ENCODE measurements at regions not wholly inside any gene's neighbourhood (a gene's known extent, or its start where the extent isn't known, plus 50 kb on each side); places are given as distances from the start of the nearest gene placed in this dataset.

- no peak for DNase-seq (ENCODE audit: low spot score)
- TF ChIP-seq CTCF (IDR thresholded peaks at IDR 0.05; ENCODE audit: extremely low read depth, insufficient read depth, missing control alignments): no peak
- in situ Hi-C loops (cut with MboI; ENCODE audit: low pct_unique_long_range_greater_than_20kb, low sequenced_read_pairs, unreplicated experiment): no loop called here
Measured at GRCh38 chr2:45237850-45238542, 228.7 kb upstream of the SIX2 start.

- no peak for TF ChIP-seq CTCF (IDR thresholded peaks at IDR 0.05; ENCODE audit: extremely low read depth, insufficient read depth, missing control alignments)
- in situ Hi-C loops (cut with MboI; ENCODE audit: low pct_unique_long_range_greater_than_20kb, low sequenced_read_pairs, unreplicated experiment): no loop called here
- no peak for DNase-seq (ENCODE audit: low spot score)
Measured at GRCh38 chr2:45237128-45237527, 227.9 kb upstream of the SIX2 start.

- in situ Hi-C loops (cut with MboI; ENCODE audit: low pct_unique_long_range_greater_than_20kb, low sequenced_read_pairs, unreplicated experiment): no loop called here
- TF ChIP-seq CTCF (IDR thresholded peaks at IDR 0.05; ENCODE audit: extremely low read depth, insufficient read depth, missing control alignments): no peak
- no peak for DNase-seq (ENCODE audit: low spot score)
Measured at GRCh38 chr2:45236268-45236667, 227.0 kb upstream of the SIX2 start.

GRCh38 chr2:45233301-45233700 is 224.0 kb upstream of the SIX2 start:
- DNase-seq (ENCODE audit: low spot score): no peak
- in situ Hi-C loops (cut with MboI; ENCODE audit: low pct_unique_long_range_greater_than_20kb, low sequenced_read_pairs, unreplicated experiment): no loop called here
- no peak for TF ChIP-seq CTCF (IDR thresholded peaks at IDR 0.05; ENCODE audit: extremely low read depth, insufficient read depth, missing control alignments)

- in situ Hi-C loops (cut with MboI; ENCODE audit: low pct_unique_long_range_greater_than_20kb, low sequenced_read_pairs, unreplicated experiment): no loop called here
- no peak for DNase-seq (ENCODE audit: low spot score)
- TF ChIP-seq CTCF (IDR thresholded peaks at IDR 0.05; ENCODE audit: extremely low read depth, insufficient read depth, missing control alignments): no peak
Measured at GRCh38 chr2:45232818-45233217, 223.6 kb upstream of the SIX2 start.

GRCh38 chr2:45229411-45229810 is 220.2 kb upstream of the SIX2 start:
- in situ Hi-C loops (cut with MboI; ENCODE audit: low pct_unique_long_range_greater_than_20kb, low sequenced_read_pairs, unreplicated experiment): no loop called here
- no peak for TF ChIP-seq CTCF (IDR thresholded peaks at IDR 0.05; ENCODE audit: extremely low read depth, insufficient read depth, missing control alignments)
- no peak for DNase-seq (ENCODE audit: low spot score)
